ENCODE measurements at regions not wholly inside any gene's neighbourhood (a gene's known extent, or its start where the extent isn't known, plus 50 kb on each side); places are given as distances from the start of the nearest gene placed in this dataset.

DNA sequence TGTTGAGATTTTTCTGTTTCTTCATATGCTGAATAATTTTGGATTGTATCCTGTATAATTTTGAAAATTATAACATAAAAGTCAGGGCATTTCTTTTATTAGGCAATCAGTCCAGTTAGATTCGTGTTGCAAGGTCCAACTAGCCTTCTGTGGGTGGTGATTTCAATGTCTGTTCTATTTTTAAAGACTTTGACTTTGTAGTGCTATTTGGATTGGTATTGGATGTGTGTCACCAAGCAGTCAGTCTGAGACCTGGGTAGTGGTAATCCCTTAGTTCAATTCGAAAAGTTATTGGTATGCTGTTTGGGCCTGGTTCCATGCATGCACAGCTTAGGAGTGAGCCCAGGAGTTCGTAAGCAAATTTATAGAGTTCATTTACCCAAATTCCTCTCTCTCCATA is 82.2 kb downstream of the EPDR1 start:
- DNase-seq (ENCODE audit: low read depth in 2 of 2, low spot score in 1 of 2) = no peak

DNA sequence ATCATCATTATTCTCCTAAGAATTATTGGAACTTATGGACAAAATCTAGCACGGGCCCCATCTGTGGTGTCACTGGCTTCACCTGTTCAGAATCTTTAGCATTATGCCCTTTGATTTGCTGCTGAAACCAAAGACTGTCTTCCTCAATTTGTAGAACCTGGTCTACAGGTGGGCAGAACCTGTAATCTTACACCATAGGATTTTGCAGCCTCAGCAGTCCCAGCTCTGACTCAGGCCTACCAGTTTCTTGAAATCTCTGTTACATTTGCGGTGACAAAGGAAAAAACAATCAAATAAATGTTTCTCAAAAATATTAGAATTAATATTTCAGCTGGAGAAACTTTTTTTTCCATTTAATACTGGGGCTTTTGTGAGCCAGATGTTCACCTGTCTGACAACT is 86.1 kb downstream of the EPDR1 start:
- no peak for DNase-seq (ENCODE audit: low read depth in 2 of 2, low spot score in 1 of 2)

DNA sequence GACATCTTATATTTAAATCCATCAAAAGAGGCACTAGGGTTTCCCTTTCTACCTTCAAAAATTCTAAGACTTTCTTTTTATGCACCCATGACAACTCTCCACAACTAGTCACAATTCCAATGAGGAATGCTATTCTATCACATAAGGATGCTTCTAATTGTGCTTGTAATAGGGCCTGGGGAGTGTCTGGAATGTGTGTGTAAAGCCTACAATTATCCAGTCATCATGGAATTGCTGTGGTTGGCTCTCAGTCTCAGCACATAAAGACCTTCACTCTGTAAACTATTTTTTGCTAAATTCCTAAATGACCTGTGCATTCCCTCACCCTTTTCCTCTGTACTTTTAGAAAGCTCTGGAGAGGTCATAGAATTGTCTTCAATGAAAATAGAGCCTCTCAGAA is 86.7 kb downstream of the EPDR1 start:
- no peak for DNase-seq (ENCODE audit: low read depth in 2 of 2, low spot score in 1 of 2)

DNA sequence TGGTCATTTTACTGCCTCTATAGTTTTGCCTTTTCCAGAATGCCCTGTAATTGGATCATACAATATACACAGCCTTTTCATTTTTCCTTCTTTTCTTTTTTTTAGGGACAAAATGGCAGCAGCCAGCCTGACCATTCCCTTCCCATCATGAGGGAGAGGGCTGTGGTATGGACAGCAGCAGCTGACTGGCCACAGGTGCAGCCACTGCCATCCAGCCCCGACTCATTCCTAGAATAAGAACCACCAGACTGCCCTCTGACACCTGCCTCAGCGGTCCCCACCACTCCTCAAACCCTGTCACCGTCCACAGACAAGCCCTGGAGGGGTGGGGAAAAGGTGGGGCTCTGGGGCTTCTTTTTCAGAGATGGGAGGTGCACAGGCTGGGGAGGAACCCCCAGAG is 92.8 kb downstream of the EPDR1 start:
- no peak for DNase-seq (ENCODE audit: low read depth in 2 of 2, low spot score in 1 of 2)

DNA sequence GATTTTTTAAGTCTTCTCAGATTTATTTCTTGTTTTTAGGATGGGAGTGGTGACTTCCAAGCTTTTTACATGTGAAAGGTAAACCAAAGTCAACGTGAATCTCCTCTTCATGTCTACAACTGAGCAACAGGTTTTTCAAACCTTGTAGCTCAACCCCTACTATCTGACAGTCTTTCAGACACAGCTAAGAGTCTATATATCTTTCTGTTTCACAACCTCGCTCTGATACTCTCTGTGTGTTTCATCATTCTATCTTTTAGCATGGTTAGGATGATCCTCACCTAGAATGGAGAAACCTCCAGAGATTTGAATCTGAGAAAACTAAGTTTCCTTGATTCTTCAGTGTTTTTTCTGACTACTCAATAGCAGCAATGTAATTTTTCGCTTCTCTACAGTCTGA is 96.1 kb downstream of the EPDR1 start:
- DNase-seq (ENCODE audit: low read depth in 2 of 2, low spot score in 1 of 2) = no peak

DNA sequence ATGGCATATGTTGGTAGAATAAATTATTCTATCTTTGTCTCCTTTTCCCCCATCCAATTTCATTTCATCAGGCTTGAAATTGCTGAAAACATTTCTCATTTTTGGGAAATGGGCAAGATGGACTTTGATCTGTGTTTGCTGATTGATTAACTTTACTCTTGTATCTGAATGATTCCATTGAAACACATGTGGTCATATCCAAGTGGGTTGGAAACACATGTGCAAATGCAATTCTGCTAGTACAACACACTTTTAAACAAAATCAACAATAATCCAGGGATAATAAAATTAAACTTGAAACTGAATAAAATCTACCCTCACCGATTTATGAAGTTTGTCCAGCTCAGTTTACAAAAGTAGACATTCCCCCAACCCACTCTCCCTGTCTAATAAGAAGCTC is 96.9 kb downstream of the EPDR1 start:
- no peak for DNase-seq (ENCODE audit: low read depth in 2 of 2, low spot score in 1 of 2)

DNA sequence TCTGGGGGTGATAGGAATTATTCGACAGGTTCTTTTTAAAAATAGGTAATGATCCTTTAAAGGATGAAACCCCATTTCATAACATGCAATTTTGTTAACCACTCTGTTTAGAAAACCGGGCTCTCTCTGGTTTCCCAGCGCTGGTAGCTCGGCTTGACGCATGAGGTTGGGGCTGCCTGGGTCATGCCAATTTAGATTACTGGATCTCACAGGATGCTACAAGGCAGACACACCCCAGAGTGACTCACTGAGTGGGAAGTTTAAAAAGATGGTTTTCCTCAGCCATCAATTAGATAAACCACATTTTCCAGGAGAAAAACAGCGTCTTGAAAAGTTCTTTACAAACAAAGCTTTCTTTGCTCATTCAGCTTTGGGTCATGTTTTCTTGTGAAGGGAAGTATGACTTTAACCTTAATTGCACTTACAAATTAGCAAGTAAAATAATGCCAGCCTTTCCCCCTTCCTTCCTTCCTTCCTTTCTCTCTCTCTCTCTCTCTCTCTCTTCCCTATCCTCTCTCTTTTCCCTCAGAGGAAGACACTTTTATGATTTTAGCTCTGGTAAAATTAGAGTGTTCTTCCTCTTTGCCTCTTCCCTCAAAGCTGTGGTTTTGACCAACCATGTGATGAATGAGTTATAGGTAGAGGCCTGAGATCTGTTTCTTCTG is 99.8 kb downstream of the EPDR1 start:
- no peak for DNase-seq (ENCODE audit: low read depth in 2 of 2, low spot score in 1 of 2)

DNA sequence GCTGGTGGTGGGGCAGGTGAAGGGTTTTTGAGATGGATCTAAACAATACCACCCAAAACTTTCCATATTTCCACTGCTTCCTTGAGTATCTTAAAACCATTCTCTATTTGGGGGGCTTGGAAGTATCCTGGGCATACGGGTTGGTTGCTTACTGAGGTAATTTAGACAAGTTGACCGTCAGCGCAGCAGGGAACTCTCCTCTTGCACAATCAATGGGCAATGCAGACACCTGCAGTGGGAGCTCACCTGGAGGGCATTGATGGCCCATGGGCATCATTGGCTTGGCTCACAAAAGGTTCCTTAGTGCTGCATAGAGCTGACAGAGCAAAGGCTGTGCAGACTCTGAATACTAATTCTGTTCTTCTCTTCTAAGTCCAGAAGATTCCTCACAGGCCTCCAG is 101.5 kb downstream of the EPDR1 start:
- no peak for DNase-seq (ENCODE audit: low read depth in 2 of 2, low spot score in 1 of 2)

DNA sequence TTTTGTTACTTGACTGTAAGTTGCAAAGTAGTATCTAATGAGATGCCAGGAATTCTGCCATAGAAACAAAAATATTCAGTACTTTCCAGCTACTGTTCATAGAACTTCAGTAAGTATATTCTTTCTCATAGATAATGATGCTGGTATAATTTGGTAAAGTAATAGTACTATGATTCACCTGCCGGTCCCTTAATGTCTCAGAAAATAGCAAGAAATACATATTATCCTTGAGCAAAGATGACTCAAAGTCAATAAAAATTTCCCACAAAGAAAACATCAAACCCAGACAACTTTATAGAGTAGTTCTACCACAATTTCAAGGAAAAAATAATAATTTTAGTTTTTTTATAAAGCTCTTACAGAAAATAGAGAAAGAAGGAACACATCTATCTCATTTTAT is 105.4 kb downstream of the EPDR1 start:
- no peak for DNase-seq (ENCODE audit: low read depth in 2 of 2, low spot score in 1 of 2)

DNA sequence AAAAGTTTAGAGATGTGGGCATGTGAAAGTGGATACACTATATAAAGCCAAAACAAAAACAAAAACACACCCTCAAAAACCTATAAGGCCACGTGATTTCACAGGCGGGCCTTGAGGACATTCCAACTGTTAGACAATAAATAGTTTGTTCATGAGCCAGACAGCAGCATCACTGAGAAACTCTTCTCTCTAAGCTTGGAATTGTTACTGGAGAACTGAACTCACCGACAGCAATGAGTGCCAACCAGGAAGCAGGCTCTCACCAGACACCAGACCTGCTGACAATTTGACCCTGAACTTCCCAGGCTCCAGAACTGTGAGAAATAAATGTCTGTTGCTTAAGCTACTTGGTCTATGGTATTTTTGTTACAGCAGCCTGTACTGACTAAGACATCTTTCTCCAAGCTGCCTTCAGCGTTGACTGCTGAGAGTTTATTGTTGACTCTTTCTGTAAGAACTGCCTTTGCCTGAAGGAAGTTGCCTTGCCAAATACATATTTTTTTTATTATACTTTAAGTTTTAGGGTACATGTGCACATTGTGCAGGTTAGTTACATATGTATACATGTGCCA is 107.5 kb downstream of the EPDR1 start:
- DNase-seq (ENCODE audit: low read depth in 2 of 2, low spot score in 1 of 2) = no peak

DNA sequence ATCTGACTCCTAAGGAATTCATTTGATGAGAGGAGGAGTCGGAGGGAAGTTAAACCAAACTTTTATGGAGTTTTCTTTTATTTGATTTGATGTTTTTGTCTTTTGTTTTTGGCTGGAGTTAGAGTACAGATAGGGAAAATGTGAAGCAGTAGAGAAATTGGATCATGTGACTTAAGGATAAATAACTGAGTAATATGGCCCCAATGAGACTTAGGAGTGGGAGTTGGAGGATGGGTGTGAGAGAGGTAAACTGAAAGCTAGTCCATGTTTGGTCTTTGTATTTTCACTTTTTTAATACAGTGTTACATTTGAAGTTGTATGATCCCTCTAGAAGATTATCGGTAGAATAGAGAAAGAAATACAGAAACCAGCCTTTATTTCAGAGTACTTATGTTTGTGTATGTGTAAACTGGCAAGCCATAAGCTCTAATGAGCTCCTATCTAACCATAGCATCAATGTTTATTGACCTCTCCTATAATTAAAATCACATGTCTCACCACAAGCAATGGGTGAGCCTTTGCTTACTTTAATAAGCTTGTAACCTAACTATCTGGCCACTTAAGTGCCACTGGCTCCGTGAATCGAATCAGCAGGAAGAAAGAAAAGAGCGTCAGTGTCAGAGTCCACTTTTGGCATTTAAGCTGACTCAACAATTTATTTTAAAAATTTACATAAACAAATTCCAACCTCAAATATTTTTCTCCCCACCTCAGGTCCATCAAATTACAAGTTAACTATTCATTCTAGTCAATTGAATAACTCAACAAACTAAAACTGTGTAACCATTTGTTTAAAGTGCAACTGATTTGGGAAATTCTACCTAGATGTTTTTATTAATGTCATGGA is 113.8 kb downstream of the EPDR1 start:
- DNase-seq (ENCODE audit: low read depth in 2 of 2, low spot score in 1 of 2) = no peak

DNA sequence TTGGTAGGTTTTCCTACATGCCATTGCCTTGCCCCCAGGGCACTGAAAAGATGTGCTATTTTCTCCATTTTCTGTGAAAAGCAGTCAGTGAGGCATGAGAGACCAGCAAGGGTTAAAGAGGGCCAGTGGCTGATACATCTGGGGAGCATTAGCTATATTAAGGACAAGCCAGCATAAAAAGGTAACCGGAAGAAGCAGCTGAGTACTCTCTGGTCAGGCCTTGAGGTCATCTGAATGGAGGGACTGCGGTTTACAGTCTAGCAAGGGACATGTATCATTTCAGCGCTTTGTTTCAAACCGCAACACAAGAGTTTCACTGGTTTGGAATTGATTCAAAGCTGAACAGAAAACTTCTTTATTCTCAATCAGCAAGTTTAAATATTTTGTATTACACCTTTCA is 120.4 kb downstream of the EPDR1 start:
- no peak for DNase-seq (ENCODE audit: low read depth in 2 of 2, low spot score in 1 of 2)

DNA sequence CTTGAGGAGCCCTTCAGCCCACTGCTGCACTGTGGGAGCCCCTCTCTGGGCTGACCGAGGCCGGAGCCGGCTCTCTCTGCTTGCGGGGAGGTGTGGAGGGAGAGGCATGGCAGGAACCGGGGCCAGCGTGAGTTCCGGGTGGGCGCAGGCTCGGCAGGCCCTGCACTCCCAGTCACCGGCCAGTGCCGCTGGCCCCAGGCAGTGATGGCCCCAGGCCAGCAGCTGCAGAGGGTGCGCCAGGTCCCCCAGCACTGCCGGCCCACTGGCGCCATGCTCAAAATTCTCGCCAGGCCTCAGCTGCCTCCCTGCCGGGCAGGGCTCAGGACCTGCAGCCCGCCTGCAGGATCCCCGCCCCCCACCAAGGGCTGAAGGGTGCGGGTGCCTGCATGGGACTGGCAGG is 128.4 kb upstream of the STARD3NL start:
- no peak for DNase-seq (ENCODE audit: low read depth in 2 of 2, low spot score in 1 of 2)

DNA sequence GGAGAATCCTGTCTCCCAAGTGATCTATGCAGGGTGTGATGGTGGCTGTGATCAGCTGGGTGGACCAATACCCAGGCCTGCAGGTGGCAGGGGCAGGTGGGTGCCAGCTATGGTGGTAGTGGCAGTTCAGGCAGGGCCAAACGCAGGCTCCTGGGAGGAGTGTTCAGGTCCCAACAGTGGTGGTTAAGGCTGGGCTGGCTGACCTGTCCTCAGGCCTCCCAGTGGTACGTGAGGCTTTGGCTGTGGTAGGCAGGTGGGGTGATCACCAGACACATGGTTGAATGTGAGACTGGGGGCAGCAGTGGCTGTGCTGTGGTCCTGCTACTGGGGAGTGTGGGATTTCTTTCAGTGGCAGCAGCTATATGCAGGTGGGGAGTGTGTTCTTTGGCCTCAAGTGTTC is 126.7 kb upstream of the STARD3NL start:
- DNase-seq (ENCODE audit: low read depth in 2 of 2, low spot score in 1 of 2) = no peak

DNA sequence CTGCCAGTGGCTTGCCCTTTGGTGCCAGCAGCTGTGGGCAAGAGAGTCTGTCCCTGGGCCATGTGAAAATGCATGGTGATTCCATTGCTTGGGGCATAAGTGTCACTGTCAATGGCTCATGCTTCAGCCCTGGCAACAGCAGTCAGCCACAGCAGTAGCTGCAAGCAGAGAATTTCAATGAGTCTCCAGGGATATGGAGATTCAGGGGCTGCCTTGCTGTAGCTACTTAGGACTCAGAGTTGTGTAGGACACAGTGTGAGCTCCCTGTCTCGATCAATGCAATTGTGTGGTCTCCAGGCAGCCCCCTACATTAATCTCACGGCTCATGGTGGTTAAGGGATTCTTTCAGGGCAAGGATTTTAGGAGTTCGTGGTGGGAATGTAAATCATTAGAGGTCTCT is 126.3 kb upstream of the STARD3NL start:
- no peak for DNase-seq (ENCODE audit: low read depth in 2 of 2, low spot score in 1 of 2)

DNA sequence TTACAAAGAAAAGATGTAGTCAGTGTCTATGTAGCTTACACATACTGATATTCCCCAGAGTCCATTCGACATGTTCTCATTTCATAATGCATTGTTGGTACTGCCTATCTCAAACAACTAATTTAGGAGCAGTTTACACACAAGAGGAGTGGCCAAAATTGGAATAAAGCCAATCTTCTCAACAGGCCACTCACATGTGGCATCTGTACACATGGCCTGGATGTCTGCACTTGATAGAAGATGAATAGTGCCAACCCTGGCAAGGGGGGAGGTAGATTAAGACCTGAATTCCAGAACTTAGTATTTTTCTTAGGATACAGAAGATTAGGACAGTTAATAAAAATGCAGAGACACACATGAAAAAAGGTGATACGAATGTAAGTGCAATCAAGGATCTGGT is 125.3 kb upstream of the STARD3NL start:
- DNase-seq (ENCODE audit: low read depth in 2 of 2, low spot score in 1 of 2) = no peak

DNA sequence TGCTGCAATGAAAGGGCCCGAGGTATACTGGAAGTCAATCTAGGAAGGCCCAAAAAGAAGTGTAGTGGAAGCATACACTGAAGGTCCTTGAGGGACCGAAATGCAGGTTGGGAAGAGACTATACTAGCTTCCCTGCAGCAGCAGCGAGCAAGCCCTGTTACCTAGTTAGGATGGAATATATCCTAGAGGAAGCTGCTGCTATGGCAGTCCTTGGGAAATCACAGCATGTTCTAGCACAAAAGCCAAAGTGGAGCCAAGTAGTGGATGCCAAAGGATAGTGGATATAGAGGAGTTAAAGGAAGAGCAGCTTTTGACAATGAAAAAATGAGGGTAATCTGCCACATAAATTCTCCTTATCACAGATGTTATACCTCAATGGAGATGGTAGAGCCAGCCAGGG is 123.8 kb upstream of the STARD3NL start:
- DNase-seq (ENCODE audit: low read depth in 2 of 2, low spot score in 1 of 2) = no peak

DNA sequence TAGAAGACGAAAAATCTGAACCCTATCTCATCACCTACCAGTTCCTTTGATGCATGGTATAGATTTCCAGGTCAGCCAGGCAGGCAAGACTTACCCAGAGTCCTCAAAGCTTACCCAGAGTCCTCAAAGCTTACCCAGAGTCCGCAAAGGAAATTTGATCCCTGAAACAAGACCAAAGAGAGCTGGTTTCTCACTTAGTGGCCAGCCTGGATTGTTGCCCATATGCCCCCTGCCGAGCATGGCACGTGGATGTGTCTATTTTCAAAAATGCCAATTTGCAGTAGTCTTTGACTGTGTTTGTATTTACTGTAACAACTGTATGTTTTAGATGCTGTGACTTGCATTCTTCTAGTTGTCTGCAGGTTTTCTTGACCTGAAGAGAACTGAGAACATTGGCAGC is 120.2 kb upstream of the STARD3NL start:
- DNase-seq (ENCODE audit: low read depth in 2 of 2, low spot score in 1 of 2) = no peak

DNA sequence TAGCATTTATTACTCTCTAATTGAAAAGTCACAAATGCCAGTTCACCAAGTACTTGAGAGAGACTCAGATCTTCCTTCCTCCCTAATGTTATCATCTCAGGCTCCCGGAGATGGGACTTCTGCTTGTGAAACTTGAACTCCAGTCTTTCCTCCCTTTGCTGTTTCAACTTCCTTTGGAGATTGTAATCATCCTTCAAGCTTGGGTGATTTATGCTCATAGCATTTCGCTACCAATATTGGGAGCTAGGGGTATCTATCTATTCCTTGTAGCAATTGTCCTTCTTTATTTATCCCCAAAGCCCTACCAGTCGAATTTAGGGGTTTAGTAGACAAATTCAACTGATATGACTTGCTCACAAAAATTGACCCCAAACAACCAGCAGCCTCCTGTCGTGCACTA is 117.9 kb upstream of the STARD3NL start:
- DNase-seq (ENCODE audit: low read depth in 2 of 2, low spot score in 1 of 2) = no peak

DNA sequence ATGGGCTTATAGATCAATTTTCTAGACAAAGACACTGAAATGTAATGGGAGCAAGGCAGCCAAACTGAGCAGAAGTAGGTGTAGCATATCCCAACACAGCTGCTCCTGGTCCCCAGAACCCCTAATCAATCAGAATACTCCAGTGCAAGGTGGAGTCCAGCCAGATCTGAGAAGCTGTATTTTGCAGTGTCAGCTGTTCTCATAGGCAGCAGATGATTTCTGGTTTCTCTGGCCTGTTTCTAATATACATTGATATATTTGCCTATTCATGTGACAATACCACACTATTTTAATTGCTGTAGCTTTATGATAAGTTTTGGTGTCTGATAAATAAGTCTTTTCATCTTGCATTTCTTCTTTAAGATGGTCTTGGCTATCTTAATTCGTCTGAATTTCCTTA is 117.4 kb upstream of the STARD3NL start:
- DNase-seq (ENCODE audit: low read depth in 2 of 2, low spot score in 1 of 2) = no peak

DNA sequence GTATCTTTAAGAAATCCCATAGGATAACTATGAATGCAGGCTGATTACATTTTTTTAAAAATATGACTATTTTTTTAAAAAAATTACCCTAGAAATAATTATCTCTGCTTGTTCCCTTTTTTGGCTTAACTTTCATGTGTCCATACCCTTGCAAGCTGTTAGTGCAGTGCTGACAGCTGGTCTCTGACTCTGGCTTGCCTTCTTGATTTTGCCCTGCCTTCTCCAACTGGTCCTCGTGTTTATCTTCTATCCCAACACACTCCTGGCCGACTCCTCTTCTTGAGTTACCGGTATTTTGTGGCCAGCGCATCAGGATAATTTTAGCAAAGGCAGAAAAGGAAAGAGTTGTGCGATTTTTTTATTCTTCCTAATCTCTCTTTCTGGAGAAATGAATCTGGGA is 111.7 kb upstream of the STARD3NL start:
- no peak for DNase-seq (ENCODE audit: low read depth in 2 of 2, low spot score in 1 of 2)

DNA sequence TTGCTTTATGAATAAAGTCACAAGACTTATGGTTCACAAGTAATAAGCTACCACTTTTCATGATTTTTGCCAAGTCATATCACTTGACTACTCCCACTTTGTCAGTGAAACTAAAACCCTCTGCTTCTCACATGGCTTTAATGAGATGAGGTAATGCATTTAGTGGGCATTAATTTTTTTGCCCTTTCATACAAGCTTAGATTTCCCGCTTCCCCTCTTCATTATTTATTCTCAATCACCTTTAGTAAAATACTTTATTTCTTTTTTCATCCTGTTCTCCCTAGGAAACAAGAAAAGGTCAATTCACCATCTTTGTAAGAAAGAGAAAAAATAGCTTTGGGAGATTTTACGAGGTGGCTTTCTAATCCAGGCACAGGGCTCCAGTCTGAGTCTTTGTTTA is 109.6 kb upstream of the STARD3NL start:
- DNase-seq (ENCODE audit: low read depth in 2 of 2, low spot score in 1 of 2) = no peak

DNA sequence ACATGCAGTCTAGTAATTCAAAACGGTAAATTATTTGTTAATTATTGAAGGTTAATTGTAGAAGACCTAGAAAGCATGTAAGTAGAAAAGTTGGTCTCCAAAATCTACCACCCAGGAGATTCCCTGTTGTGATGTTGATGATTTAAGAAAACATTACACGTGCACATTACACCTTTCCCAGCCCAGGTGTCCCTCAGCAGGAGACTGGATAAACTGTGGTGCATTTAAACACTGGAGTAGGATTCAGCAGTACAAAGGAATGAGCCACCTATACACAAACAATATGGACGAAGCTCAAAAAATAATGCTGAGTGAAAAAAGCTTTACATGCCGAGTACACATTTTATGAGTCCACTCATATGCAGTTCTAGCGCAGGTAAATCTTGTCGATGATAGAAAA is 109.0 kb upstream of the STARD3NL start:
- no peak for DNase-seq (ENCODE audit: low read depth in 2 of 2, low spot score in 1 of 2)

Measured in stimulated activated CD8-positive, alpha-beta memory T cell treated with anti-CD3 and anti-CD28 coated beads, Interleukin-4, amount 100 ng/mL, for 4 hours (primary cell).